Lung (tissue), 11 donors: ENCODE measurements at regions not wholly inside any gene's neighbourhood (a gene's known extent, or its start where the extent isn't known, plus 50 kb on each side); places are given as distances from the start of the nearest gene placed in this dataset.

Experiments
- ATAC-seq: fragments of 200-7000 bp; cut with Tn5 transposase; one replicate; pipeline ENCODE4 v1.9.1; 2020; ENCODE audit warnings: moderate number of reproducible peaks; ENCODE audit not compliant: insufficient read depth, low FRiP score
- DNase-seq, 3 donors: peaks; one replicate each; pipeline ENCODE4 v3.0.0-alpha.2; 2013 to 2017
- H3K27ac ChIP-seq, 2 donors: one replicate each; pipeline ENCODE4 v1.5.1; 2013; ENCODE audit warnings: mild to moderate bottlenecking in 2 of 2, moderate library complexity in 2 of 2, control low read depth in 1 of 2, inconsistent platforms in 1 of 2, low read depth in 1 of 2, low read length in 1 of 2
- H3K27me3 ChIP-seq, 3 donors: one replicate each; pipeline ENCODE4 v1.5.1; 2013; ENCODE audit warnings: low read length in 2 of 3; ENCODE audit not compliant: control insufficient read depth in 3 of 3, insufficient read depth in 3 of 3
- H3K36me3 ChIP-seq, 4 donors: one replicate each; pipeline ENCODE4 v1.5.1; 2013; ENCODE audit warnings: low read length in 4 of 4, mild to moderate bottlenecking in 1 of 4, moderate library complexity in 1 of 4; ENCODE audit not compliant: control insufficient read depth in 4 of 4, insufficient read depth in 4 of 4
- H3K4me1 ChIP-seq, 5 donors: one replicate each; pipeline ENCODE4 v1.5.1; 2013; ENCODE audit warnings: low read length in 5 of 5, mild to moderate bottlenecking in 2 of 5, moderate library complexity in 1 of 5; ENCODE audit not compliant: control insufficient read depth in 5 of 5, insufficient read depth in 5 of 5
- H3K4me3 ChIP-seq: one replicate; pipeline ENCODE4 v1.5.1; 2013; ENCODE audit warnings: mild to moderate bottlenecking, control low read depth, moderate library complexity
- H3K9ac ChIP-seq, 2 donors: one replicate each; pipeline ENCODE4 v1.5.1; 2013; ENCODE audit warnings: low read length in 2 of 2, control low read depth in 1 of 2; ENCODE audit not compliant: insufficient read depth in 1 of 2
- H3K9me3 ChIP-seq, 4 donors: one replicate each; pipeline ENCODE4 v1.5.1; 2013; ENCODE audit warnings: low read length in 3 of 4, mild to moderate bottlenecking in 1 of 4, moderate library complexity in 1 of 4; ENCODE audit not compliant: control insufficient read depth in 4 of 4, insufficient read depth in 3 of 4
- WGBS, 2 donors: extraction: QIAGEN DNeasy Blood & Tissue Kit; methylation state at CpG; one replicate each; pipeline ENCODE4 v1.1.7; 2013; 5-methylcytosine and 5-hydroxymethylcytosine counted together
- TF ChIP-seq, protein P1 (sequence below): IDR thresholded peaks from 2 replicates; pipeline ENCODE4 v1.5.1; 2012; ENCODE audit warnings: mild to moderate bottlenecking; ENCODE audit errors: control extremely low read depth, extremely low read depth
- donor health status: control.
- donor health status: control.
- donor health status: Bipolar disorder and iron deficiency.
- donor health status: healthy.
- donor health status: DM: yes; HTN: yes; CAD: no.

DNA sequence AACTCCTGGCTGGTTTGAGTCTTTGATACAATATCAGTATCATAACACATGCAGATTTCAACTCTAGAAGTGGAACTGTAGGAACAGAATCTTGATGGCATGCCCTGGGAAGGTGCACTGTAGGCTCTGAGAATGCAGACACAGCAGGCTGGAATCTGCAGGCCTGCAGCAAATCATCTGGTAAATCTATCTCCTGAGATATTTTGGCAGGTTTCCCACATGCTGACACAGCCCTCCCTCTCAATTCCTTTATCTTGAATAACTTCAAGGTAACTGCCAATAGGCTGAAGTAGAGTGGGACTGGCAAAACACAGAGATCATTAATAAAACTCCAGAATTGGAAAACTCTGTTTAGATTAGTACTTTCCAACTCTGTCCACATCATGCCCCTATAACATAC lies 177.8 kb upstream of the PCSK5 start:
- Histone ChIP-seq H3K9me3 (no peaks in the 10 kb centered on the region), H3K4me1 (peaks cover 0 to 9% (median 0%) of the 10 kb centered on the region in 5 donors), H3K4me3 (no peak overlapping the region), H3K27ac (no peak overlapping the region), H3K36me3 (no peaks in the 10 kb centered on the region), H3K9ac (no peak overlapping the region), H3K27me3 (no peaks in the 10 kb centered on the region)
- DNase-seq (peak in 1 of 3 donors; percentile 6), ATAC-seq (no peak)
- TF ChIP-seq, protein P1, sequence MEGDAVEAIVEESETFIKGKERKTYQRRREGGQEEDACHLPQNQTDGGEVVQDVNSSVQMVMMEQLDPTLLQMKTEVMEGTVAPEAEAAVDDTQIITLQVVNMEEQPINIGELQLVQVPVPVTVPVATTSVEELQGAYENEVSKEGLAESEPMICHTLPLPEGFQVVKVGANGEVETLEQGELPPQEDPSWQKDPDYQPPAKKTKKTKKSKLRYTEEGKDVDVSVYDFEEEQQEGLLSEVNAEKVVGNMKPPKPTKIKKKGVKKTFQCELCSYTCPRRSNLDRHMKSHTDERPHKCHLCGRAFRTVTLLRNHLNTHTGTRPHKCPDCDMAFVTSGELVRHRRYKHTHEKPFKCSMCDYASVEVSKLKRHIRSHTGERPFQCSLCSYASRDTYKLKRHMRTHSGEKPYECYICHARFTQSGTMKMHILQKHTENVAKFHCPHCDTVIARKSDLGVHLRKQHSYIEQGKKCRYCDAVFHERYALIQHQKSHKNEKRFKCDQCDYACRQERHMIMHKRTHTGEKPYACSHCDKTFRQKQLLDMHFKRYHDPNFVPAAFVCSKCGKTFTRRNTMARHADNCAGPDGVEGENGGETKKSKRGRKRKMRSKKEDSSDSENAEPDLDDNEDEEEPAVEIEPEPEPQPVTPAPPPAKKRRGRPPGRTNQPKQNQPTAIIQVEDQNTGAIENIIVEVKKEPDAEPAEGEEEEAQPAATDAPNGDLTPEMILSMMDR: no peak

DNA sequence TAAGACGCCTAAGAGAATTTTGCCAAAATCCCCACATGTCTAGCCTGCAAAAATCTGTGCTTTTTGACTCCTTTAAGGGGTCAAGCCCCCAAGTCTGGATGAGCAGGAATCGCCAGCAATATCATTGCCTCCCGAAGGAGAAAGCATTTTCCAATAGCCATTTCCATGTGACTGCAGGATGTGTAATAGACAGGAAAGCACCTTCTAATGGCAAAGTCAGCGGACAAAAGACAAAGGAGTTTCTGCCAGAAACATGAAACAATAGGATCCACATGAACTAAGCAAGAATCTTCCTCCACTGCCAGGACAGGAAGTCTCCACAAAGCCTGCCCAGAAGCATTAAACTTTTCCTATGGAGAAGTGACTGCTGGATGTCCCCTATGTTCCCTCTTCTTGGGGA lies 177.1 kb upstream of the PCSK5 start:
- WGBS, 2 donors: 68 to 84% methylated on average over 4 of the region's 4 CpGs
- no peak overlapping the region for H3K9ac ChIP-seq
- TF ChIP-seq, protein P1: no peak
- no peak for ATAC-seq
- H3K4me1 ChIP-seq: peaks cover 0 to 9% (median 0%) of the 10 kb centered on the region in 5 donors
- no peak overlapping the region for H3K4me3 ChIP-seq
- H3K27ac ChIP-seq: no peak overlapping the region
- no peaks in the 10 kb centered on the region for H3K27me3 ChIP-seq
- H3K9me3 ChIP-seq: no peaks in the 10 kb centered on the region
- DNase-seq: peak in 1 of 3 donors; percentile 10
- no peaks in the 10 kb centered on the region for H3K36me3 ChIP-seq

DNA sequence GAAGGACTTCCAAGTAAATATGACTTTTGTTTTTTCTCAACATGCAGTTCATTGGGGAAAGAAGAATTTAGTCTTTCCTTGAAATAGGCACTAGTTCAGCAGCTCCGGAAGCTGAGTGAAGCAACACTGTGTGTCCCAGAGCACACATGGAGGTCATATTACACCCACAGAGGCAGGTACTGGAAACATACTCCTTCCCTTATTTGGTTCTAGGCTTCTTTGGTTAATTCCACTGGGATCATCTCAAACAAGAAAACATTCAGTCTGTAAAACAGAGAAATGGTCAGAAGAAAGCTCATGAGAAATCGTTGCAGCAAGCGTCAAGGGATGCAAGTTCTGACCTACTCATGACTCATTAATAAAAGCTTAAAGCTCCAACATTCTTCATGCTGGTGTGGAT lies 175.1 kb upstream of the PCSK5 start:
- TF ChIP-seq, protein P1: no peak
- Histone ChIP-seq H3K27me3 (no peaks in the 10 kb centered on the region), H3K4me3 (no peak overlapping the region), H3K9me3 (no peaks in the 10 kb centered on the region), H3K27ac (no peak overlapping the region), H3K4me1 (peaks cover 0 to 9% (median 0%) of the 10 kb centered on the region in 5 donors), H3K36me3 (no peaks in the 10 kb centered on the region), H3K9ac (no peak overlapping the region)
- 83 to 95% methylated on average over 3 of the region's 3 CpGs for whole genome bisulfite sequencing, 2 donors
- DNase-seq (no peak), ATAC-seq (no peak)

DNA sequence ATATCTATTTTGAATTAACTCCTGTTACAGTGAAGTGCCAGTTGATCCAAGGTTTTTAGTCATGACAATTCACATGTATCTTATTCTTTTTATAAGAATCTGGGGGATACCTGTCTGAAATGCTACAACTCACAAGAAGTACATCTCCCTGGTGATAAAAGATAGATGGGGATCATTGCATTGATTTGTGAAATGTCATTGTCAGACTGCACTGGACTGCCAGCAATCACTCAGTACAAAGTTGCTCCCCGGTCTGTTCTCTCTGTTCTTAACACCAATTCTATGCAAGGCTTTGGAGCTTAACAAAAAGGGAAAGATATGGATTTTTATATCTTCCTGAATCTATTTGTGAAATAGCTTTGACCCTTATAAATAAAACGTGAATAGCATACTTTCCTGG lies 171.8 kb upstream of the PCSK5 start:
- DNase-seq (no peak), ATAC-seq (no peak)
- 84% methylated on average over 2 of the region's 2 CpGs for WGBS, 2 donors
- Histone ChIP-seq H3K9me3 (no peaks in the 10 kb centered on the region), H3K27ac (no peak overlapping the region), H3K4me3 (no peak overlapping the region), H3K27me3 (no peaks in the 10 kb centered on the region), H3K36me3 (no peaks in the 10 kb centered on the region), H3K9ac (no peak overlapping the region), H3K4me1 (no peaks in the 10 kb centered on the region)
- TF ChIP-seq, protein P1: no peak
